ENCODE measurements at regions not wholly inside any gene's neighbourhood (a gene's known extent, or its start where the extent isn't known, plus 50 kb on each side); places are given as distances from the start of the nearest gene placed in this dataset.

DNA sequence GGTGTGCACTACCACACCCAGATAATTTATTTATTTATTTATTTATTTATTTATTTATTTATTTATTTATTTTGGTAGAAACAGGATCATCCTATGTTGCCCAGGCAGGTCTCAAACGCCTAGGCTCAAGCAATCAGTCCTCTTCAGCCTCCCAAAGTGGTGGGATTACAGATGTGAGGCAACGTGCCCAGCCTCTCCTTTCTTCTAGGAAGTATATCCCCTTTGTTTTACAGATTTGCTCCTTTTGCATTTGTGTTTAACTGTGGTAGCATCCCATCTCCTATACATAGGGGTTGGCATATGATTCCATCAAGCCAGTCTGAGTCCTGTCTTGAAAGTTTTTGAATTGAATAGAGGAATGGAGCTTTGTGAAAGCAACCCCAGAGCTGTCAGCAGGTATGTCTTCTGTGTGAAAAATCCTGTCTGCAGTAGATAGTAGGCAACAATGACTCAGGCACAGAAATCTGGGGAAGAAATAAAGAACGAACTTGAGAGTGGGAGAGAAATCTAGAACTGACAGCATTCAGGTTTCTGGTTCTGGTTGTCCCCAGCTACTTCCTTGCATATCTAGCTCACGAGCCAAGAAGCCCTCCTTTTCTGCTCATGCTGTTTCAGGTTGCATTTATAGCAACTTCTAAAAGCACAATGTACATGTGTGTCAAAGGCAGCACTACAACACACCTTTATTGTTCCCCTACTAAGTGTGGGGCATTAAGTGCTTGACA lies 113.7 kb upstream of the LSM6 start:
- no peak for TF ChIP-seq CTCF (conservative IDR thresholded peaks at IDR 0.05; ENCODE audit: low read depth, low read length)
- DNase-seq (ENCODE audit: low read depth), result no peak
- no peak overlapping the region for H3K4me3 ChIP-seq (ENCODE audit: low read length)

GRCh38 chr4:146059865-146060264 lies 115.7 kb upstream of the LSM6 start:
- no peak for TF ChIP-seq CTCF (conservative IDR thresholded peaks at IDR 0.05; ENCODE audit: low read depth, low read length)
- no peak overlapping the region for H3K4me3 ChIP-seq (ENCODE audit: low read length)
- DNase-seq (ENCODE audit: low read depth), result no peak

- DNase-seq (ENCODE audit: low read depth), result no peak
- H3K4me3 ChIP-seq (ENCODE audit: low read length), result no peak overlapping the region
- TF ChIP-seq CTCF (conservative IDR thresholded peaks at IDR 0.05; ENCODE audit: low read depth, low read length), result no peak
These were observed 116.4 kb upstream of the LSM6 start for GRCh38 chr4:146059151-146059550.

DNA sequence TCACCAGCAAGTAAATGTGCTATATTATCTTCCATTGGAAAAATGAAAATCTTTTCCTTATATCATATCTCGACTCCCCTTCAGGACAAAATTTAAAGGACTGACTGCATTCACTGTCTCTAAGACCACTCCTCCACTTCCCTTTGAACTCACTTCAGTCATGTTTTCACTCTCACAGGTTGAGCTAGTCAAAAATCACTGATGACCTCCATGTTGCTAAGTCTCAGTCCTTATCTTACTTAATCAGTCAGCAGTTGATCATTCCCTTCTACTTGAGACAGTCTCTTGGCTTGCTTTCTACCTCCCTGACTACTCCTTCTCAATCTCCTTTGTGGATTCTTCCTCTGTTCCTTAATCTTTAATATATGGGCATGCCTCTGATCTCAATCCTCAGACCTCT lies 117.0 kb upstream of the LSM6 start:
- DNase-seq (ENCODE audit: low read depth), result no peak
- H3K4me3 ChIP-seq (ENCODE audit: low read length), result no peak overlapping the region
- no peak for TF ChIP-seq CTCF (conservative IDR thresholded peaks at IDR 0.05; ENCODE audit: low read depth, low read length)

DNA sequence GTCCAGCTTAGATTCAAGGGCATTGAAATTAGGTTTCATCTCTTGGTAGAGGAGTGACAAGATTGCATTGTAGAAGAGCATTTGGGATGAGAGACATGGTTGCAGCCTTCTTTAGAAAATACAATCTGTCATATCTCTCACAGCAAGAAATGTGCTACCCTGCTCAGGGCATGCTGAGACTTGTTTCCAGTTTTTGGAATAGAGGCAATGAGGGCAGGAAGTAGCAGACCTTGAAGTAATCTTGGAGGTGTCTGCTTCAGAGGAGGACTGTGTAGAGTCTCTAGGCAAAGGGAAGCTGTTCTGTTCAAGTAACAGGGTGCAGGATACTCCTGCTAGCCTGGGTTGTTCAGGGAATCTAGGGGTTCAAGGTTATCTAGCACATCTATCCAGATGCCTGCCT lies 116.1 kb upstream of the ZNF827 start:
- H3K4me3 ChIP-seq (ENCODE audit: low read length), result no peak overlapping the region
- TF ChIP-seq CTCF (conservative IDR thresholded peaks at IDR 0.05; ENCODE audit: low read depth, low read length), result no peak
- no peak for DNase-seq (ENCODE audit: low read depth)

GRCh38 chr4:146053891-146054290 lies 115.3 kb upstream of the ZNF827 start:
- no peak for TF ChIP-seq CTCF (conservative IDR thresholded peaks at IDR 0.05; ENCODE audit: low read depth, low read length)
- H3K4me3 ChIP-seq (ENCODE audit: low read length), result no peak overlapping the region
- no peak for DNase-seq (ENCODE audit: low read depth)

- DNase-seq (ENCODE audit: low read depth), result peak; percentile 39
- no peak for TF ChIP-seq CTCF (conservative IDR thresholded peaks at IDR 0.05; ENCODE audit: low read depth, low read length)
- no peak overlapping the region for H3K4me3 ChIP-seq (ENCODE audit: low read length)
These were observed 113.2 kb upstream of the ZNF827 start for GRCh38 chr4:146051728-146052391.
